Duodenal mucosa (tissue), 2 donors: ENCODE measurements at regions not wholly inside any gene's neighbourhood (a gene's known extent, or its start where the extent isn't known, plus 50 kb on each side); places are given as distances from the start of the nearest gene placed in this dataset.

Source experiments
- H3K27ac ChIP-seq: one replicate; pipeline ENCODE4 v1.7.0; 2013; ENCODE audit warnings: low read depth, low read length
- H3K27me3 ChIP-seq, 2 donors: one replicate each; pipeline ENCODE4 v1.7.0; 2013; ENCODE audit warnings: low read length in 2 of 2, control low read depth in 1 of 2; ENCODE audit not compliant: insufficient read depth in 2 of 2, control insufficient read depth in 1 of 2
- H3K36me3 ChIP-seq, 2 donors: one replicate each; pipeline ENCODE4 v1.7.0; 2013; ENCODE audit warnings: low read length in 2 of 2, control low read depth in 1 of 2; ENCODE audit not compliant: insufficient read depth in 2 of 2, control insufficient read depth in 1 of 2
- H3K4me1 ChIP-seq, 2 donors: one replicate each; pipeline ENCODE4 v1.7.0; 2013; ENCODE audit warnings: low read length in 2 of 2, control low read depth in 1 of 2; ENCODE audit not compliant: insufficient read depth in 2 of 2, control insufficient read depth in 1 of 2
- H3K4me3 ChIP-seq, 2 donors: one replicate each; pipeline ENCODE4 v1.7.0; 2013; ENCODE audit warnings: low read length in 2 of 2, low read depth in 1 of 2
- H3K9ac ChIP-seq, 2 donors: one replicate each; pipeline ENCODE4 v1.7.0; 2013; ENCODE audit warnings: low read length in 2 of 2, low read depth in 1 of 2
- H3K9me3 ChIP-seq, 2 donors: one replicate each; pipeline ENCODE4 v1.7.0; 2013; ENCODE audit warnings: low read length in 2 of 2, control low read depth in 1 of 2; ENCODE audit not compliant: control insufficient read depth in 1 of 2

DNA sequence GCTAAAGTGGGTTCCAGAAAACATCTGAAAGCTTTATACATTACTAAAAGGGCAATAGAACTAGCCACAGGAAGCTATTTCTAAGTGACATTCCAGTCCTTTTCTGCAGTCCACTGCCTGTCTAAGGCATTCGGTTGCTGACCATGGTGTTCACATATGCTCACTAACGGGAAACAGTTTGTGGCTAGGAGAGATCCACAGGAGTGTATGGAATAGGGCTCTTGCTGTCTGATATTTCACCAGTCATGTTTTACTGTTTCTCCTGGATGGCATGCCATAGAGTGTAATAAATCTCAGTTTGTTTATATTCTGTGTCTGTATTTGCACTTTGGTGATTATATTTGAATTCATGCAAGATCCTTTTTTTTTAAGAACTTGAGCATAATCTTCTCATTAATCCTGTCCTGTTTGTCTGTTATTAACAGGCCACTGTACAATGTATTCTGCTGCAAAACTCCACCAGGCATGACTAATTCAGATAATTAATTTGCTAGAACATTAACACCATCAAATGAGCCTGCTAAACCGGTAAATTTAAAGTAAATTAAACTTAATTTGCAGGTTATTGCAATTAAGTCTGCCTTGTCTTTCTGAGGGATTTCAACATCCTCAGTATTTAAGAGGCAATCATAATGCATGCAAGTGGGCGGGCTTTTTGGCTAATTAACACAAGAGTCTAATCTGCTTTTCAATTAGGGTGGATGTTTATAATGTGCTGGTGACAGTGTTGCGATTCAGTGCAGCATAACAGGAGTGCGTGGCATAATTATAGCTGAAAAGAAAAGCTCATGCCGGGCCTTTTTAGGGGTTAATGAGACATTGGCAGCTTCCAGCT is 201.3 kb downstream of the POU4F1 start:
- Histone ChIP-seq H3K27ac (no peak overlapping the region), H3K36me3 (no peaks in the 10 kb centered on the region), H3K27me3 (no peaks in the 10 kb centered on the region), H3K9ac (no peak overlapping the region), H3K4me3 (no peak overlapping the region), H3K9me3 (no peaks in the 10 kb centered on the region), H3K4me1 (no peaks in the 10 kb centered on the region)

GRCh38 chr13:78398743-78399410 is 204.5 kb downstream of the POU4F1 start:
- Histone ChIP-seq H3K4me1 (no peaks in the 10 kb centered on the region), H3K27ac (no peak overlapping the region), H3K9me3 (no peaks in the 10 kb centered on the region), H3K27me3 (no peaks in the 10 kb centered on the region), H3K9ac (no peak overlapping the region), H3K4me3 (no peak overlapping the region), H3K36me3 (no peaks in the 10 kb centered on the region)

- Histone ChIP-seq H3K27ac (no peak overlapping the region), H3K9me3 (no peaks in the 10 kb centered on the region), H3K4me1 (no peaks in the 10 kb centered on the region), H3K9ac (no peak overlapping the region), H3K36me3 (no peaks in the 10 kb centered on the region), H3K4me3 (no peak overlapping the region), H3K27me3 (no peaks in the 10 kb centered on the region)
Measured at GRCh38 chr13:78393286-78394142, 209.8 kb downstream of the POU4F1 start.

GRCh38 chr13:78383899-78384298 is 219.5 kb downstream of the POU4F1 start:
- H3K4me1 ChIP-seq, result no peaks in the 10 kb centered on the region
- H3K27ac ChIP-seq, result no peak overlapping the region
- no peaks in the 10 kb centered on the region for H3K9me3 ChIP-seq
- H3K27me3 ChIP-seq, result no peaks in the 10 kb centered on the region
- H3K36me3 ChIP-seq, result no peaks in the 10 kb centered on the region
- no peak overlapping the region for H3K9ac ChIP-seq
- no peak overlapping the region for H3K4me3 ChIP-seq

DNA sequence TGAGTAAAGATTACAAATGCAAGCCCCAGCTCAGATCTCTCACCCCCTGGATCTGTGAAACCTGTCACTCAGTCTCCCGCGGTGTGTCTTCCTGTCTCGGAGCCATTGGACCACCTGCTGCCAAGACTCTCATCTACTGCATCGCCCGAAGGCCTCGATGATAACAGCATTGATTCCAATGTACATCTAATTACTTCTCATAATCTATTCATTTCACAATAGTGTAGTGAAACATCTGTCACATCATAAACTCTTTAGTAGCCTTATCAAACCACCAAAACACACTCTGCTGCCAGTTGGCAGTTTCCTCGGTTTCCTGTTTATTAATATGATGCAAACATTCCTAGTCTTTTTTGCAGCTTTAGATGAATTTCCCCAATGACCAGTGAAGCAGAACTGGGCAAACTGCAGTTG is 220.3 kb downstream of the POU4F1 start:
- no peaks in the 10 kb centered on the region for H3K4me1 ChIP-seq
- H3K36me3 ChIP-seq, result no peaks in the 10 kb centered on the region
- H3K27ac ChIP-seq, result no peak overlapping the region
- no peaks in the 10 kb centered on the region for H3K9me3 ChIP-seq
- H3K9ac ChIP-seq, result no peak overlapping the region
- H3K27me3 ChIP-seq, result no peaks in the 10 kb centered on the region
- no peak overlapping the region for H3K4me3 ChIP-seq

DNA sequence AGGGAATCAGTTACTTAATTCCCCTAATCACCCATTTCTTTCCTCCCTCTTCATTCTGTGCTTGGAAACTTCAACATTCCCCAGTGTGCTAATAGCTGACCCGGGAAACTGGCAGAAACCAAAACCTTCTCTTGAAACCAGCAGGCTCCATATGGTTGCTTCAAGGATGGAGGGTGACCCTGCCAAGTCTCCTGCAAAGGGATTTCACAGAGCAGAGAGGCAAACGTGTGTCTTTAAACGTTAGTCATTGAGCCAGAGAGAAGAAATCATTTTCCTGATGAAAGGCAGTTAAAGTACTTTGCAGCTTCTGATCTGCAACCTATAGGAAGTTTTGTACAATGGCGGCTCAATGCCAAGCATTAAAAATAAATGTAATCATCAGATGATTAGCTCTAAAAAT is 220.9 kb downstream of the POU4F1 start:
- H3K4me1 ChIP-seq, result no peaks in the 10 kb centered on the region
- H3K27ac ChIP-seq, result no peak overlapping the region
- no peaks in the 10 kb centered on the region for H3K9me3 ChIP-seq
- H3K27me3 ChIP-seq, result no peaks in the 10 kb centered on the region
- H3K4me3 ChIP-seq, result no peak overlapping the region
- no peak overlapping the region for H3K9ac ChIP-seq
- H3K36me3 ChIP-seq, result no peaks in the 10 kb centered on the region

DNA sequence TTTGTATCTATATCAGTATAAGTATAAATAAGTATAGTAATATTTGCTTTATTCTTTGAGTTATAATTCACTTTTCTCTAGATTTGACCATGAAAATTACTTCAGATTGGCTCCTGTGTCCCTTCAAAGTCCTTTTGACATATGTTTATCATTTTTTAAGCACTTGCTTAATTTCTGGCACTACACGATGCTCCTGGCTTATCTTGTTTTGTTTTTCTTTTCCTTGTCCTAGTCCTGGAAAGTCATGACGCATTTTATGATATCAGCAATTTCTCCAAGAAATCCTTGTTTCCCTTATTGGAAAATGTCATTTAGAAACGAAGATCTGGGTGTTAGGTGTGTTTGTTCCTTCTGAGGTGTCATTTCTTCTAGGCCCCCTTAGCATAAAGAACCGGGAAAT is 226.5 kb downstream of the POU4F1 start:
- no peaks in the 10 kb centered on the region for H3K4me1 ChIP-seq
- no peaks in the 10 kb centered on the region for H3K9me3 ChIP-seq
- H3K9ac ChIP-seq, result no peak overlapping the region
- no peak overlapping the region for H3K4me3 ChIP-seq
- no peak overlapping the region for H3K27ac ChIP-seq
- no peaks in the 10 kb centered on the region for H3K36me3 ChIP-seq
- H3K27me3 ChIP-seq, result no peaks in the 10 kb centered on the region

- Histone ChIP-seq H3K4me3 (no peak overlapping the region), H3K27ac (no peak overlapping the region), H3K9me3 (no peaks in the 10 kb centered on the region), H3K27me3 (no peaks in the 10 kb centered on the region), H3K4me1 (no peaks in the 10 kb centered on the region), H3K36me3 (no peaks in the 10 kb centered on the region), H3K9ac (no peak overlapping the region)
Measured at GRCh38 chr13:78376033-78376432, 227.3 kb downstream of the POU4F1 start.

DNA sequence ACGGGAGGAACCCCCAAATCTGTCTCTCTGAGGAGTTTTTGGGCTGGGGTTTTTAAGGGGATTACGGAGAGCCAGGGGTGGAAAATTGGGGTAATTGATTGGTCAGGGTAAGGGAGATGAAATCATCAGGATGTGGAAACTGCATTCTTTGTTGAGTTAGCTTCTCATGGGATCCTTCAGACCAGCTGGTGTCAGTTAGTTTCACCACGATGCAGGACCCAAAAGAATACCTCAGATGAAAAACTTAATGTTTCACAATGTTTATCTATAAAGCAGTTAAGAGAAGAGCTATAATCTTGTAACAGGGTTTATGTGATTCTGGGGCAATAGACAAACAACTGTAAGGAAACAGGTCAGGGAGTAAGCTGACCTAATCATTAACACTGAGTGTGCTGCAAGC is 230.8 kb downstream of the POU4F1 start:
- H3K27me3 ChIP-seq, result no peaks in the 10 kb centered on the region
- H3K27ac ChIP-seq, result no peak overlapping the region
- no peaks in the 10 kb centered on the region for H3K4me1 ChIP-seq

DNA sequence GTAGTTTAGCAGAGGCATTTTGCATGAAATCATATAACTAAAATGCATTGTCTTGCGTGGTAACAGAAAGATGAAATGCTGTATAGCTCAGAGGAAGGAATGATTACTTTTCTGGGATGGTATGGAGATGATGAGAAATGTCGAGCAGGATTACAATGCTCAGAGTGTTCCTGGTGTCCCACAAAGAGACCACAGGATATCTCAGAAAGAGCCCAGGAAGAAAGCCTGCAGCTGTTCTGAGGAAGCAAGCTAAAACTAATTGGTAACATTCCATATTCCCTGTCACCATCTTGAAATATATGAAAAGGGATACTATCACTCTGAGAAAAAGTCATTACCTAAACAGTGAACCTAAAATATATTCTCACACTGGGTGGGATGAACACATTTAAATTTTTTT is 233.1 kb downstream of the POU4F1 start:
- Histone ChIP-seq H3K27me3 (no peaks in the 10 kb centered on the region), H3K9ac (no peak overlapping the region), H3K27ac (no peak overlapping the region), H3K4me3 (no peak overlapping the region), H3K36me3 (no peaks in the 10 kb centered on the region), H3K4me1 (no peaks in the 10 kb centered on the region), H3K9me3 (no peaks in the 10 kb centered on the region)

More for the DNA sequence above, 230.8 kb downstream of the POU4F1 start:
- Histone ChIP-seq H3K9ac (no peak overlapping the region), H3K4me3 (no peak overlapping the region), H3K36me3 (no peaks in the 10 kb centered on the region), H3K9me3 (no peaks in the 10 kb centered on the region)
